Urinary bladder (tissue), 3 donors: ENCODE measurements at regions not wholly inside any gene's neighbourhood (a gene's known extent, or its start where the extent isn't known, plus 50 kb on each side); places are given as distances from the start of the nearest gene placed in this dataset.

Experiments
- DNase-seq: peaks from one replicate; pipeline ENCODE4 v3.0.0-alpha.2; 2015; ENCODE audit errors: extremely low spot score
- H3K27ac ChIP-seq: one replicate; pipeline ENCODE4 v1.5.1; 2013; ENCODE audit warnings: low read depth, mild to moderate bottlenecking, moderate library complexity
- H3K36me3 ChIP-seq: one replicate; pipeline ENCODE4 v1.6.1; 2013; ENCODE audit warnings: mild to moderate bottlenecking, moderate library complexity; ENCODE audit not compliant: insufficient read depth
- H3K4me1 ChIP-seq: one replicate; pipeline ENCODE4 v1.6.1; 2013; ENCODE audit warnings: mild to moderate bottlenecking, moderate library complexity; ENCODE audit not compliant: insufficient read depth
- H3K4me3 ChIP-seq: one replicate; pipeline ENCODE4 v1.5.1; 2013; ENCODE audit warnings: low read depth, low read length
- WGBS: extraction: QIAGEN DNeasy Blood & Tissue Kit; methylation state at CpG from one replicate; pipeline ENCODE4 v1.1.7; 2013; 5-methylcytosine and 5-hydroxymethylcytosine counted together
- donor health status: healthy with polysubstance abuse.
- donor health status: healthy.

GRCh38 chr15:62922514-62922913, 120.0 kb upstream of the TPM1 start:
- 84% methylated on average over 3 of the region's 3 CpGs for WGBS
- Histone ChIP-seq H3K4me3 (no peak overlapping the region), H3K27ac (no peak overlapping the region), H3K4me1 (no peaks in the 10 kb centered on the region), H3K36me3 (no peaks in the 10 kb centered on the region)
- no peak for DNase-seq

DNA sequence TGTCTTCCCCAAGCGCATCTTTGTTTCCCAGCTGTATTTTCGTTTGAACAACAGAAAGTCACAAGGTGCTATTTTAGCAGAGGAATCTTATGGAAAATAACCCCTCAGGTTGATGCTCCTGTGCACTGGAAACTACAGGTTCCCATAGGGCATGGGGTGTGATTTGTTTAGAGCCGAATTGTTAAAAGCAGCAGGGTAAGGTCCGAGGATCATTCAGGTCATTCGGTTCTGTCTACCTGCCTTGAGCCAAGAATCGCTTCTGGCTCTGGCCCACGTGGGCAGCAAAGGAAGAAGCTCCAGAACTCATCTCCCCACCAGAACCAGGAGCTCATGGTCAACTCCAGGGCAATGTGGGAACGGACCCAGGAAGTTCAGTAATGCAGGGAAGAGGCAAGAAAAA, 116.7 kb upstream of the TPM1 start:
- H3K4me3 ChIP-seq, result no peak overlapping the region
- no peak overlapping the region for H3K27ac ChIP-seq
- no peak for DNase-seq
- no peaks in the 10 kb centered on the region for H3K36me3 ChIP-seq
- 96% methylated on average over 8 of the region's 8 CpGs for WGBS
- H3K4me1 ChIP-seq, result no peaks in the 10 kb centered on the region

GRCh38 chr15:62927196-62927595, 115.4 kb upstream of the TPM1 start:
- Histone ChIP-seq H3K4me1 (no peaks in the 10 kb centered on the region), H3K27ac (no peak overlapping the region), H3K4me3 (no peak overlapping the region), H3K36me3 (no peaks in the 10 kb centered on the region)
- DNase-seq, result no peak

GRCh38 chr15:62927836-62928235, 114.7 kb upstream of the TPM1 start:
- WGBS, result 88% methylated on average over 5 of the region's 5 CpGs
- Histone ChIP-seq H3K4me1 (no peaks in the 10 kb centered on the region), H3K27ac (no peak overlapping the region), H3K36me3 (no peaks in the 10 kb centered on the region), H3K4me3 (no peak overlapping the region)
- DNase-seq, result no peak

DNA sequence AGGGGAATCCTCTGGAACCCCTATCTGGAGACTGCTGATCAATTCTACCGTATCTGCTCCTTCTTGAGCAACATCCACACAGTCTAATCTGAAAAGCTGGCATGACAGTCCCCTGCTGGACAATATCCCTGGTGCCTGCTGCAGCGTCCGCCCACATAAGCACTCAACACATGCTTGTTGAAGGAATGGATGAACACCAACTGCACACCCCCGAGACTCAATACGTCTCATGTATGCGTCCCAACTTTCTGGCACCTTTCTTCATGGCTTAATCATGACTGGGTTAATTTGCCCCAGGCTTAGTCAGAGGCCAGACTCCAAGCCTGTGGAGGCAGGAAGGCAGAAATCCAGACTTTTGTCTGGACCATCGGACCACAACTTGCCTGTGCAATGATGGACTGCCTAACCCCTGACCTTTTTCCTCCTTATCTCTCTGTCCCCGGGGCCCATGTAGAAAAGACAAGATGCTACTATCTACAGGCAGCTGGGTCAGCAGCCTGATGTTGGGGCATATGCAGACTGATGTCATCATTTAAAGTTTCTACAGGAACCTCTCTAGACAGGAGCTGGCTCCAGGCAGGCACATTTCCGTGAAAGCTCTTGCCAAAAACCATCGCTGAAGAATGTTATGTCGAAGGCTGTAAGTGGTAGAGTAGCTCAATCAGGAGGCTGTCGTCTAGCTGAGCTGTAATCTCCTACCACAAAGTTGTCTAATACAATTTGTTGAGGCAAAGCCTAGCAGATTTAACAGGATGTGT, 114.1 kb upstream of the TPM1 start:
- no peak overlapping the region for H3K27ac ChIP-seq
- H3K36me3 ChIP-seq, result no peaks in the 10 kb centered on the region
- no peak overlapping the region for H3K4me3 ChIP-seq
- no peak for DNase-seq
- WGBS, result 55% methylated on average over 12 of the region's 12 CpGs
- H3K4me1 ChIP-seq, result no peaks in the 10 kb centered on the region

DNA sequence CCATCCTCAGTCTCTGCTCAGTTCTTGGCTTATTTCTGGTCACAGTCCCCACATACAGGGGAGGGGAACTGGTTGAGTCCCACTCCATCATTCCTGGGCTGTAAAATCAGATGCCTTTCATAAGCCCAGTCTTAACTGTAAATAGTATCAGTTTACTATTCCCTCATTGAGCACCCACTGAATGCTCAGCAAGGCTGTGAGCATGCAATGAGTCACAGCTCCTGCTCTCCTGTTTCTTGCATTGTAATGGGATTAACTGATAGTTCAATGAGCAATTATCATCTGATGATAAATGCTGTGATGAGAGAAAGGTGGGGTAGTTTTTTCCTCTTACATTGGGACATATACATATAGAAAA, 113.6 kb upstream of the TPM1 start:
- Histone ChIP-seq H3K27ac (no peak overlapping the region), H3K36me3 (no peaks in the 10 kb centered on the region), H3K4me3 (no peak overlapping the region), H3K4me1 (no peaks in the 10 kb centered on the region)
- DNase-seq, result no peak

DNA sequence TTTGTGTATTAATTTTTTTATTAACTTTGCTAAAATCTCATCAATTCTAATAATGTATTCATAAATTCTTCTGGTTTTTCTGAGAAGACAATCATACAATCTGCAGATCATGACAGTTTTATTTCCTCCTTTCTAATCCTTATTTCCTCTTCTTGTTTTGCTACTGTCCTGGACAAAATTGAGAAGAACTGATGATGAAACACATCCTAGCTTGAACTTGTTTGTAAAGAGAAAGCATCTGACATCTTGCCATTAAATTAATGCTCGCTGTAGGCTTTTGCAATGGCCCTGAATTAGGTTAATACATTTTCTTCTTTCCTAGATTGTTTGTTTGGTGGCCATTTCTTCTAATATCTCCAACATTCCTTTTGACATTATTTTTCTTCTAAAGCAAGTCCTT, 110.9 kb upstream of the TPM1 start:
- DNase-seq, result no peak
- Histone ChIP-seq H3K4me3 (no peak overlapping the region), H3K4me1 (no peaks in the 10 kb centered on the region), H3K36me3 (no peaks in the 10 kb centered on the region), H3K27ac (no peak overlapping the region)
- WGBS, result 88% methylated on average over 1 of the region's 1 CpG

- no peaks in the 10 kb centered on the region for H3K36me3 ChIP-seq
- no peak overlapping the region for H3K27ac ChIP-seq
- WGBS, result 0% methylated on average over 1 of the region's 1 CpG
- H3K4me1 ChIP-seq, result no peaks in the 10 kb centered on the region
- H3K4me3 ChIP-seq, result no peak overlapping the region
- no peak for DNase-seq
Measured at GRCh38 chr15:62932436-62932835, 110.1 kb upstream of the TPM1 start.

- Histone ChIP-seq H3K4me3 (no peak overlapping the region), H3K27ac (no peak overlapping the region), H3K4me1 (no peaks in the 10 kb centered on the region), H3K36me3 (no peaks in the 10 kb centered on the region)
- no peak for DNase-seq
- 66% methylated on average over 2 of the region's 2 CpGs for WGBS
Measured at GRCh38 chr15:62933386-62933785, 109.2 kb upstream of the TPM1 start.

GRCh38 chr15:62934236-62934971, 108.1 kb upstream of the TPM1 start:
- no peak for DNase-seq
- 81% methylated on average over 14 of the region's 14 CpGs for WGBS
- H3K27ac ChIP-seq, result no peak overlapping the region
- H3K4me1 ChIP-seq, result no peaks in the 10 kb centered on the region
- no peak overlapping the region for H3K4me3 ChIP-seq
- H3K36me3 ChIP-seq, result no peaks in the 10 kb centered on the region

GRCh38 chr15:62935300-62936081, 107.1 kb upstream of the TPM1 start:
- no peaks in the 10 kb centered on the region for H3K4me1 ChIP-seq
- DNase-seq, result no peak
- H3K36me3 ChIP-seq, result no peaks in the 10 kb centered on the region
- WGBS, result 75% methylated on average over 12 of the region's 12 CpGs
- no peak overlapping the region for H3K4me3 ChIP-seq
- no peak overlapping the region for H3K27ac ChIP-seq

DNA sequence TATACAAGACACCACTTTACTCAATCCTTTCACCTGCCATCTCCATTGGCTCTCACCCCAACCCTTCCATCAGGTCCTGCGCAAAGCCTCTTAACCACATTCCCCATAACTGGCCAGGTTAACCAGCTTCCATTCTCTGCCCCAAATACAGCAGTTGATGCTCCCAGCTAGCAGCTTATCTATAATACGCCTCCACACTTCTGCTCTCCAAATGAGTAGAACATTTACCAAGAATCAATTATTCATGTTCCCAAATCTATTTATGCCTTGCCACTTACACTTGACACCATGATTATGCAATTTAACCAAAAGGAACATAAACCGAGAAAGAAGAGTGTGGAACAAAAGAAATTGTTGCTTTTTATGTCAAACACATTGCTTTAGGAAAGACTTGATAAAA, 103.7 kb upstream of the TPM1 start:
- Histone ChIP-seq H3K36me3 (no peaks in the 10 kb centered on the region), H3K4me1 (no peaks in the 10 kb centered on the region), H3K27ac (no peak overlapping the region), H3K4me3 (no peak overlapping the region)
- no peak for DNase-seq
- 93% methylated on average over 3 of the region's 3 CpGs for WGBS

- no peaks in the 10 kb centered on the region for H3K4me1 ChIP-seq
- H3K4me3 ChIP-seq, result no peak overlapping the region
- no peaks in the 10 kb centered on the region for H3K36me3 ChIP-seq
- WGBS, result 66% methylated on average over 4 of the region's 4 CpGs
- H3K27ac ChIP-seq, result peak overlapping the region; percentile 55
- no peak for DNase-seq
Measured at GRCh38 chr15:62940093-62940754, 102.3 kb upstream of the TPM1 start.
